DOHH2 (cell line): ENCODE measurements at regions not wholly inside any gene's neighbourhood (a gene's known extent, or its start where the extent isn't known, plus 50 kb on each side); places are given as distances from the start of the nearest gene placed in this dataset.

Experiments used
- H3F3A ChIP-seq: fragments of 200-600 bp; sonication (generic), shearing (Covaris generic); 2 replicates; pipeline ENCODE4 v1.6.0; 2016; ENCODE audit warnings: antibody characterized with exemption, mild to moderate bottlenecking; ENCODE audit not compliant: control insufficient read depth, insufficient read depth
- H3K27ac ChIP-seq: fragments of 200-600 bp; sonication (generic); 2 replicates; pipeline ENCODE4 v1.5.1; 2014; ENCODE audit warnings: low read depth, mild to moderate bottlenecking, low read length, moderate library complexity
- H3K27me3 ChIP-seq: fragments of 200-600 bp; sonication (generic); 2 replicates; pipeline ENCODE4 v1.6.1; 2014; ENCODE audit warnings: mild to moderate bottlenecking, low read length, mixed read lengths; ENCODE audit not compliant: control insufficient read depth
- H3K36me3 ChIP-seq: fragments of 200-600 bp; sonication (generic); 2 replicates; pipeline ENCODE4 v1.6.1; 2014; ENCODE audit warnings: mild to moderate bottlenecking, low read length, moderate library complexity, mixed read lengths; ENCODE audit not compliant: control insufficient read depth
- H3K4me1 ChIP-seq: fragments of 200-600 bp; sonication (generic); 2 replicates; pipeline ENCODE4 v1.6.1; 2014; ENCODE audit warnings: mild to moderate bottlenecking, low read length, mixed read lengths; ENCODE audit not compliant: control insufficient read depth
- H3K4me2 ChIP-seq: fragments of 200-600 bp; sonication (generic); 2 replicates; pipeline ENCODE4 v1.6.0; 2014; ENCODE audit warnings: mild to moderate bottlenecking, low read length, moderate library complexity
- H3K4me3 ChIP-seq: fragments of 200-600 bp; sonication (generic); 2 replicates; pipeline ENCODE4 v1.5.1; 2014; ENCODE audit warnings: mild to moderate bottlenecking, low read length, mixed read lengths
- H3K79me2 ChIP-seq: fragments of 200-600 bp; sonication (generic); 2 replicates; pipeline ENCODE4 v1.6.1; 2014; ENCODE audit warnings: mild to moderate bottlenecking, low read length, mixed read lengths; ENCODE audit not compliant: control insufficient read depth
- H3K9me2 ChIP-seq: fragments of 200-600 bp; sonication (generic); replicated peaks from 2 replicates; pipeline ENCODE4 v1.6.1; 2014; ENCODE audit warnings: mild to moderate bottlenecking, low read length, mixed read lengths; ENCODE audit not compliant: control insufficient read depth
- H3K9me3 ChIP-seq: fragments of 200-600 bp; sonication (generic); 2 replicates; pipeline ENCODE4 v1.6.1; 2014; ENCODE audit warnings: antibody characterized with exemption, low read length, mixed read lengths; ENCODE audit not compliant: control insufficient read depth, insufficient read depth
- H4K20me1 ChIP-seq: fragments of 200-600 bp; sonication (generic); 2 replicates; pipeline ENCODE4 v1.6.0; 2014; ENCODE audit warnings: low read depth, mild to moderate bottlenecking, antibody characterized with exemption, low read length, moderate library complexity; ENCODE audit not compliant: control insufficient read depth, insufficient read depth
- CTCF ChIP-seq: fragments of 200-600 bp; sonication (generic); IDR thresholded peaks from one replicate; pipeline ENCODE4 v1.5.1; 2014; ENCODE audit warnings: antibody characterized with exemption, mild to moderate bottlenecking, low read depth, low read length; ENCODE audit not compliant: poor library complexity, severe bottlenecking
- EZH2phosphoT487 ChIP-seq: fragments of 200-600 bp; sonication (generic); IDR thresholded peaks from 2 replicates; pipeline ENCODE4 v1.6.1; 2017; ENCODE audit warnings: borderline replicate concordance, mild to moderate bottlenecking, antibody characterized with exemption, low read length, moderate library complexity, mixed read lengths

DNA sequence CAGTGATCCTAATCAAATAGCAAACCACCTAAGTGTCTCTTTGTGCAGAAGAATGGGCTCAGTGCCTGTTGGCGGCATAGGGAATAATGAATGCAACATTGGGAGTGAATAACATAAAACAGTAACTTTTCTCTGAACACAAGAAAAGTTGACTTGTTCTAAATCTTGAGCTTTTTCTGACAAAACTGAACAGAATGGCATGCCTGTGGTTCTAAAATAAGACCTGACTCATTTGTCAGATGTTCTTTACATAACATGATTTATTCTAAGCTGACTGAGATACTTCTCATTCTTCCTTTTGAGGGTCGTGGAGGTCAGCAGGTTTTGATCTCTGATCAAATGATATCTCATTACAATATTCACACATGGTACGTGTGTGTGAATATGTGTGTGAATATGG, 165.4 kb upstream of the WDR1 start:
- Histone ChIP-seq H3F3A (no peaks in the 10 kb centered on the region), H3K9me2 (no peaks in the 10 kb centered on the region), H3K4me3 (no peak overlapping the region), H3K4me2 (no peak overlapping the region), H3K4me1 (no peaks in the 10 kb centered on the region), H3K27ac (no peak overlapping the region), H3K9me3 (no peaks in the 10 kb centered on the region), H3K36me3 (no peaks in the 10 kb centered on the region), H3K79me2 (no peaks in the 10 kb centered on the region), H4K20me1 (no peaks in the 10 kb centered on the region), H3K27me3 (no peaks in the 10 kb centered on the region)
- no peak for TF ChIP-seq CTCF
- no peak for TF ChIP-seq EZH2phosphoT487

DNA sequence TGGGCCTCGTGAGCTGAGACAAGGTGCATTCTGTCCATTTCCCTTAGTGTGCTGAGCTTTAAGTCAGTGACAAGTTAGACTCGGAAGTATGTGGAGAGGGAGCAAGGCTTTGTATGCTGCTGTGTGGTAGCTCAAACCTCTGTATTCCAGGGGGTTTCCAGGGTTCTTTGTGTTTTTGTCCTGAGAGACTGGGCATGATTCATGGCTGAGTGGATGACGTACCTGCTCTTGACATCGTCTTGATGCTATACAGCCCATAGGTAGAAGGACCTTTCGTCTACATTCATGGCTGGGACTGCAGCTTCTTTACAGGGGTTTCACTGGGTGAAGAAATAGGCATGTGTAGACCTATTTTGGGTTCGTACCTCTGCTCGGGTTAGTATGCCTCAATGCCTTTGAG, 162.7 kb upstream of the WDR1 start:
- no peaks in the 10 kb centered on the region for H3K36me3 ChIP-seq
- no peak overlapping the region for H3K4me3 ChIP-seq
- no peaks in the 10 kb centered on the region for H3F3A ChIP-seq
- TF ChIP-seq CTCF (no peak), EZH2phosphoT487 (no peak)
- H4K20me1 ChIP-seq: no peaks in the 10 kb centered on the region
- H3K4me1 ChIP-seq: no peaks in the 10 kb centered on the region
- no peaks in the 10 kb centered on the region; the same call in 1 of the 2 replicates for H3K27me3 ChIP-seq
- no peak overlapping the region for H3K27ac ChIP-seq
- no peak overlapping the region for H3K4me2 ChIP-seq
- H3K9me2 ChIP-seq: no peaks in the 10 kb centered on the region
- no peaks in the 10 kb centered on the region for H3K79me2 ChIP-seq
- H3K9me3 ChIP-seq: no peaks in the 10 kb centered on the region

DNA sequence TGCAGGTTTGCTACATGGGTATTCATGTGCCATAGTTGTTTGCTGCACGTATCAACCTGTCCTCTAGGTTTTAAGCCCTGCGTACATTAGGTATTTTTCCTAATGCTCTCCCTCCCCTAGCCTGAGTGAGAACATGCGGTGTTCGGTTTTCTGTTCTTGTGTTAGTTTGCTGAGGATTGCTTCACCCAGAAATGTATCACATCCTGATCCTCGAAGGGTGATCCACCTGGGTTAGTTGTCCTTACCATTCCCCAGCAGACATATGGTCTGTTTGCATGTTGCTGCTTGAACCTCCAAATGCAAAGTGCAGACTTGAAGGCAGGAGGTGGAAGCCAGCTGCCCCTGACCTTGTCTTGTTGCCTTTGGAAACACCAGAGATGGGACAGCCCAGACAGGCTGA, 161.5 kb upstream of the WDR1 start:
- no peaks in the 10 kb centered on the region for H3K9me2 ChIP-seq
- no peaks in the 10 kb centered on the region for H3K4me1 ChIP-seq
- no peaks in the 10 kb centered on the region for H3K36me3 ChIP-seq
- H3K79me2 ChIP-seq: no peaks in the 10 kb centered on the region
- H4K20me1 ChIP-seq: no peaks in the 10 kb centered on the region
- TF ChIP-seq EZH2phosphoT487: no peak
- TF ChIP-seq CTCF: no peak
- H3K27ac ChIP-seq: no peak overlapping the region
- no peaks in the 10 kb centered on the region; the same call in 1 of the 2 replicates for H3K27me3 ChIP-seq
- no peaks in the 10 kb centered on the region for H3F3A ChIP-seq
- no peak overlapping the region for H3K4me2 ChIP-seq
- H3K9me3 ChIP-seq: no peaks in the 10 kb centered on the region
- H3K4me3 ChIP-seq: no peak overlapping the region

DNA sequence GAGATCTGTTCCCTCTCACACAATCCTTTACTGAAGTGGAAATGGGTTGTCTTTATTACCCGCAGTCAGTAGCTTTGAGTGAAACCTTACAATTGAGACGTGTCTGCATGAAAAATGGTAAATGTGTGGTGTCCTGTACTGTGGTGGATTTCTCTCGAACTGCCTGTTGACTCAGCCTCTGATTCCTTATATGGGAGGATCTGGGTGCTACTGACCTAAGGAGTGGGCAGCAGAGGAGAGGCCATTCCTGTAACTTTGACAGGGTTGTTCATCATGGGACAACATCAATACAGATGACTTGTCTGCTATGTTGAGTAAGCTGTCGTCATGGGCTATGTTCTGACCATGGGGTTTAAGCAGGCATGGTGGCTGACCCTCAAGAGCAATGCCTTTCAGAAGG, 159.6 kb upstream of the WDR1 start:
- Histone ChIP-seq H3K4me1 (no peaks in the 10 kb centered on the region), H3K27me3 (no peaks in the 10 kb centered on the region; the same call in 1 of the 2 replicates), H3K79me2 (no peaks in the 10 kb centered on the region), H3K27ac (no peak overlapping the region), H3K9me2 (no peaks in the 10 kb centered on the region), H4K20me1 (no peaks in the 10 kb centered on the region), H3K4me3 (no peak overlapping the region), H3K36me3 (no peaks in the 10 kb centered on the region), H3K9me3 (no peaks in the 10 kb centered on the region), H3K4me2 (no peak overlapping the region), H3F3A (no peaks in the 10 kb centered on the region)
- TF ChIP-seq CTCF (no peak), EZH2phosphoT487 (no peak)
